NCI-H1930 (cell line): ENCODE measurements at regions not wholly inside any gene's neighbourhood (a gene's known extent, or its start where the extent isn't known, plus 50 kb on each side); places are given as distances from the start of the nearest gene placed in this dataset.

Source experiments
- DNase-seq, 2 experiments: peaks; one replicate each; lab custom pipeline; 2025; lab: John Stamatoyannopoulos, UW

DNA sequence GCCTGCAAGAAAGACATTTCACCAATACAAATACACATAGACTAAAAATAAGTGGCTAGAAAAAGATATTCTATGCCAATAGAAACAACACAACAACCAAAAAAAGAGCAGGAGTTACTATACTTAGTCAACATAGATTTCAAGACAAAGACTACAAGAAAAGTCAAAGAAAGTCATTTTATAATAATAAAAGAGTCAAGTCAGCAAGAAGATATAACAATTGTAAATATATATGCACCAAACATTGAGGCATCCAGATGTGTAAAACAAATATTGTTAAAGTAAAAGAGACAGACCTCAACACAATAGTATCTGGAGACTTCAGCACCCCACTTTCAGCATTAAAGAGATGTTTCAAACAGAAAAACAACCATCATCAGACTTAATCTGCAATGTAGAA is 104.6 kb downstream of the AMY1C start:
- DNase-seq: no peak

GRCh38 chr1:103859721-103860120 is 110.0 kb downstream of the AMY1C start:
- DNase-seq: no peak

DNA sequence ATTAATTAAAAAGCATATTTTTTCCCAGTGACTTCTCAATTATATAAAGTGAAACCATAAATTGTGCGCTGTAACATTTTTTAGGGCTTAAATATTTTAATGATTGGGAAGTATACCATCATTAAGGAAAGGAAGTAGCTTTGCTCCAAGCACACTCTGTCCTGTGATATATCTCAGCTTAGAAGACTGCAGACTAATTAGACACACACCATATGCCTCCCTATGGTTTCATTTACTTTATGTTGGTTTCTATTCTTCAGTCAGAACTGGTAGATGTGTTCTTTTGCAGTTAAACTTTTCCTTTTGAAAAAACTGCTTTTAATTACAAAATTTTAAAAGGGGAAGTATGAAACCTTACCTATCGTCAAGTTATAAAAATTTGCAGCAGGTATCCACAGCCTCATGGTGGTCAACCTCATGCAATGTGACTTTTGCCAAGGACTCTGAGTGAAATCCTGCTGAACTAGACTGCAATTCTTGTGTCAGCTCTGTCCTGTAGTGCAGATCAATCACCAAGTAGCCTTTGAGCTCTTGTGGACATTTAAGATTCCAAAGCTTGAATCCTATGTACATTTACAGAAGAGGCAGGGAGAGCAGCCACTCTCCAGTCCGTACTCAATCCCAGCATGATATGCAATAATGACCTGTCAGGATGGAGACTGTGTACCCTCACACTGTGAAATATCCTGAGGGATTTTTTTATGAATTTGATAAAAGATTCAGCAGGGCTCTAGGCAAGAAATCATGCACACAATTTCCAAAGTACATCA is 149.1 kb downstream of the AMY1C start:
- no peak for DNase-seq

DNA sequence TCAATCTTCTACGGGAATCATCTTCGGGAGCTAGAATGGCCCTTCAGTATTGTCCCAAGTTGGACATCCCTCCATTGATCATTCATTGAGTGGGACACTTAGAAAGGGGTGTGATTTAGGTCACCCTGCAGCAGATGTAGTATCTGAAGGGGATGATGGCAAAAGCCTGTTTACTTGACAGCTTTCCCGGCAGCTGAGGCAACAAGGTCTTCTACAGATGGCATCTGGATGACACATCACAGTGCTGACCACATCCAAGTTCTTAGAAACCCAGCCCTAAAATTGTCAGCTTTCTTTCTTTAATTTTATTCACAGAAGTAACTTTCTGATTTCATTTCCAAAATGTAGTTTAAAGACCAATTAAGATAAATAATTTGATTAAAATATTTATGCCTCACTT is 150.3 kb downstream of the AMY1C start:
- no peak for DNase-seq

DNA sequence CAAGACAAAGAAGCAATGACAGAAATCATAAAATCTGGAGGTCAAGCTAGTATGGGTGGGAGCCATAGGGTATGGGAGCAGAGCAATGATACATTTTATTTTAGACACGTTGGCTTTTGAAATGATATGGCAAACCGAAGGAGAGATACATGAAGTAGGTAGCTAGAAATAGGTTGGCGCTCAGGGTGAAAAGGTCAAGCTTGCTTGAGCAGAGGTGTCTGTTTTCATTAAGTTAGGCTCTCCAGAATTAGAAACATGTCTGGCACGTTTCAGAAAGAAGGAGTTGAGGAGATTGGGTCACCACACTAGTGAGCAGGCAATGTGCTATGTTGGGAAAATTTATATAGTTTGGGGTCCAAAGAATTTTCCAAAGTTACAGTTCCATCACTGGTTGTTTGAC is 151.4 kb downstream of the AMY1C start:
- no peak for DNase-seq

GRCh38 chr1:103905363-103905762 is 155.7 kb downstream of the AMY1C start:
- DNase-seq: no peak

- no peak for DNase-seq
These were observed 161.8 kb downstream of the AMY1C start for GRCh38 chr1:103911450-103911849.

GRCh38 chr1:103917795-103918194 is 168.1 kb downstream of the AMY1C start:
- DNase-seq: no peak

DNA sequence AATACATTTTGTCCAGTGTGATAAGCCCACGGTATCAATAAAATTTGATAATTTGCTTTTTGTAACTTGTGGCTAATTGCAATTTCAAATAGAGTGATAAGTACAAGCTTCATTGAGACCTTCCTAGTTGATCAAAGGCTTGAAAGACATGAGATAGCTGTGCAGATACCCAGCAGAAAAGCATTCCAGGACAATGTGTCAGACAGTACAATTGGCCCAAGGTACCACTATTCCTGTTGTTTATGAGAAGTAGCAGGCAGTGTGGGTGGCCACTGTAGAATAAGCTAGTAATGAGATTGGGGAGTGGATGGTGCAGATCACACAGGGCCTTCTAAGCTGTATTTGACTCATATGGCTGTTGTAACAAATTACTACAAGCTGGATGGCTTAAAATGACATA is 182.2 kb downstream of the AMY1C start:
- DNase-seq: no peak

DNA sequence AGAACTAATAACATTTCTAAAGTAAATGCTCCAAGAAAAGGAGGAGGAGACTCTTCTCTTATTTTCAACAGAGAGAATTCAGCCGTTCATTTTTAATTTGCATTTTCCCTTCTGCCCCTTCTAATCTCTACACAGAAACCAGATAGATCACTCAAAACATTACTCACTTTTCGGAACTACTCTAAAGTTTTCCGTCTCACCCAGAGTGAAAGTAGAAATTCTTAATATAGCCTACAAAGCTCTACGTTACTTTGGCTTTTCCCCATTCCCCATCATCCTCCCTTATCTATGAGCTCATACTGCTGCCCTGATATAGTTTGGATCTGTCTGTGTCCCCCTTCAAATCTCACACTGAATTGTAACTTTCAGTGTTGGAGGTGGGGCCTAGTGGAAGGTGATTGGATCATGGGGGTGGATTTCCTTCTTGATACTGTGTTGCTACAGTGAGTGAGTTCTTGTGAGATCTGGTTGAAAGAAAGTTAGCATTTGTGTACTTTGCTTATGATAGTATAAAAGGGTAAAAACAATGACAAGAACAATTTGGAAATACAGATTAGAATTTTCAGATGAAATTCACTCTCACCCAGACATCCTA is 188.2 kb downstream of the AMY1C start:
- DNase-seq: no peak

DNA sequence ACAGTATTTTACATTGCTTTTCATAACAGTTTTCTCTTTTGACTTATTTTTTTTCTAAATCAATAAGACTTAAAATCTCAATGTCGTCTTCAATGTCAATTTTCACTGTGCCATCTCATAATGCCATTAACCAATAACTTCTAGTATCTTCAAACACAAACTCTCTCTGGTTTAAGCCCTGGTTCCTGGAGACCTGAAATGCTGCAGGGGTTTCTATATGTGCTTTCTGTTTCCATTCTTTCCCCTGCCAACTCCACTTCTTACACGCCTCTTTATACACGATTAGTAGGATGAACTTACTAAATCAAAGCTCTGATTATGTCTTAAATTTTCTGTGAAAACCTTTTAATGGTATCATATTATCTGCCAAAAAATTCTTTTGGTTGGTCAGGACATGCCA is 191.4 kb downstream of the AMY1C start:
- no peak for DNase-seq

DNA sequence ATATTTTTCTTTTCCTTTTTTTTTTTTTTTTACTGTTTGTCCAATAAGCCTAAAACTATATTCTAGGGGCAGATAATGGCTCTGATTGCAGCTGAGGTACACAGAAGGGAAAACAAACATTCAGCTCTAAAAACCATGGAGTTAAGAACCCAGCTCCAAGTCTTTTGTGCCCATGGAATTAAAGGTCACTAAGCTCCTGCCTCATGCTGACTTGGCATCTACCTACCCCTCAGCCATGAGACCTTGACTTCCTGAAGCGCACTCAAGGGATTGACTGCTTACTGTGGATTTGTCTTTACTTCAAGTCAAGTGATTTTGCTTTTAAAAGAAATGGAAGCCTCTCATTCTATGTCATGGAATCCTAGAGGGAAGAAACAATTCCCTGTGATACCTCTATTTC is 192.3 kb downstream of the AMY1C start:
- no peak for DNase-seq

DNA sequence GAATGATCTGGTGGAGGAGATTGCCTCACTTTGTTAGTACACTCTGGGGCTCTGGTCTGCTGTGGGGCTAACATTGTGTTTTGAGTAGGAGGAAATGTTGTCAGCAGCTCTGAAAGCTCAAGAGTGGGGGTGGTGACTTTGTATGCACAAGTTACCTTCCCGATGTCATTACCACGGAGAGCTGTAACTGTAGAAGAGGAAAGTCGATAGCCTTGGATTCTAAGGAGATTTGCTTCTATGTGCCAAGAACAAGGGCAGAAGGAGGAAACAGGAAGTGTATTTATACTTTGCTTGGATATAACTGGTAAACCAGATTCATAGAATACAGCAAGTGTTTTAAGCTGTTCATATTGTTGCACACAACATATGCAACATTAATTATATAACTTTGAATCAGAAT is 196.1 kb downstream of the AMY1C start:
- no peak for DNase-seq

- DNase-seq: no peak
These were observed 198.8 kb downstream of the AMY1C start for GRCh38 chr1:103948526-103948925.

DNA sequence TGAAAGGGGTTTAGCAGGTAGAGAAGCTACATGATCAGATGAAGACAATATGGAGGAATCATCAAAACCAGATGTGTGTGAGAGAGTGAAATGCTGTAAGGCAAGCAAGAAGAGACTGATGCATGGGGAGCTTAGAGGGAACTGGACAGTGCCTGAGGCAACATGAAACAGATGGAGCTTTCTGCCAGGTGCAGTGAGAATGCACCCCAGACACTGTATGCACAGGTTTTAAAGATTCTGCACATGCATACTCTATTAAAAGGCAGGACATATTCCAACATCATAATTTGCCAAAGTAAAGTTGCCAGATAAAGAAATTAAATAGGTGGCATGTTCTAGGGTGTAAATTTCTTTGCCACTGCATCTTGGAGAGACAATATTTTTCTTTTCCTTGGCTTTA is 200.1 kb downstream of the AMY1C start:
- no peak for DNase-seq

DNA sequence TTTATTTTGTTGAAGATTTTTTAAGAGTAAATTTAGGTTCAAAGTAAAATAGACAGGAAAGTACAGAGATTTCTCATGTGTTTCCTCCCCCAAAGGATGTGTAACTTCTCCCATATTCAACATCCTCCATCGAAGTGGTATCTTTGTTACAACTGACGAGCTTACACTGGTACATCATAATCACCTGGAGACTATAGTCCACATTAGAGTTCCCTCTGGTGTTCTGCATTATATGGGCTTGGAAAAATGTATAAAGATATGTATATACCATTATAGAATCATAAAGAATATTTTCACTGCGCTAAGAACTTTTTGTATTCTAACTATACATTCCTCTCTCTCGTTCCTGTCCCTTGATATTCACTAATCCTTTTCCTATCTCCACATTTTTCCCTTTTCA is 203.7 kb downstream of the AMY1C start:
- no peak for DNase-seq

DNA sequence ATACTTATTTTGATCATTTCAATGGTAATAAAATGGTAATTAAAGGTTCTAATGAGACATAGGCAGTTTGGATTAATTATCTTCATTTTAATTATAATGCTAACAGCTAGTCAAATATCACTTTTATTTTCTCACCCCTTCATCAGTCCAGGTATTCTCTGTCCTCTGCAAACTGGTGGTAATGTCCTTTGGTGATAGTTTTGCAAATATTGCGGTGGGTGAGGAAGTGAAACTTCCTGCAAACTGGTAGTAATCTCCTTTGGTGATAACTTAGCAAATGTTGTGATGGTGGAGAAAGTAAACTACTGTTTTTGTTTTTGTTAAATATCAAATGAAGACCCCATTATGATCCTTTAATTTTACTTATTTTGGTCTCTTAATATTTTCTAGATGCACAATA is 209.0 kb downstream of the AMY1C start:
- no peak for DNase-seq

- DNase-seq: no peak
These were observed 209.9 kb downstream of the AMY1C start for GRCh38 chr1:103959565-103959964.

- DNase-seq: no peak
These were observed 210.3 kb downstream of the AMY1C start for GRCh38 chr1:103960045-103960444.

GRCh38 chr1:103960710-103961109 is 211.0 kb downstream of the AMY1C start:
- DNase-seq: no peak

- no peak for DNase-seq
These were observed 237.1 kb downstream of the AMY1C start for GRCh38 chr1:103986792-103987191.

DNA sequence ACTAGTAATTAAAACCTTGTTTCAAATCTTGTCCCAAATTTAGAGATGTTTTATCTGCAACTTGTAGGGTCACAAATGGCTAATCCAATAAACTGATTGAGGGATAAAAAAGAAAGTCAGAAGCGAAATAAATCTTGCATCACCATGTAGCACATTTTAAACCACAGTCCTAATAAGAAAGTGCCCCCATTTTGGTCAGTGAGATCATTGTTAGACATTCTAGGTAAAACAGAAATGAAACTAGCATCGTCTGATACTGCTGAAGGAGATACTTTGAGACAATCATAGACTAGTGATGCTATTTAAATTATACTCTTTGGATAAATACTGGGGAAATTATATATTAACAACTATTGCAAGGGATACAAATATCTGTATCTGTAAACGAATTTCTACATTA is 247.9 kb downstream of the AMY1C start:
- no peak for DNase-seq

- DNase-seq: no peak
These were observed 269.4 kb downstream of the AMY1C start for GRCh38 chr1:104018922-104019674.
